ENCODE measurements at regions not wholly inside any gene's neighbourhood (a gene's known extent, or its start where the extent isn't known, plus 50 kb on each side); places are given as distances from the start of the nearest gene placed in this dataset.

GRCh38 chr5:35383041-35383440 is 152.8 kb upstream of the PRLR start:
- H3K27ac ChIP-seq (ENCODE audit: insufficient read depth, low read length) = no peak overlapping the region
- H4K5ac ChIP-seq (ENCODE audit: low read depth, low read length) = no peak overlapping the region
- H3K18ac ChIP-seq (ENCODE audit: low read depth, low read length) = no peak overlapping the region
- no peak overlapping the region for H2BK20ac ChIP-seq (ENCODE audit: low read depth, low read length)
- H3K36me3 ChIP-seq (ENCODE audit: control insufficient read depth, insufficient read depth, low read length) = no peaks in the 10 kb centered on the region
- H3K4me2 ChIP-seq (ENCODE audit: low read depth, low read length) = no peak overlapping the region
- H3K27me3 ChIP-seq (ENCODE audit: control insufficient read depth, insufficient read depth, low read length) = no peaks in the 10 kb centered on the region
- no TSS peak for BruUV-seq (replicated peaks)
- H3K4me3 ChIP-seq (ENCODE audit: insufficient read depth, low read depth, low read length) = no peak overlapping the region
- no peak overlapping the region for H3K9ac ChIP-seq (ENCODE audit: low read depth, low read length)
- ATAC-seq (ENCODE audit: low read depth) (no peak), DNase-seq (no peak)
- POLR2A ChIA-PET (ENCODE audit: unreplicated experiment) = no interaction called here
- TF ChIP-seq BHLHE40 (IDR thresholded peaks at IDR 0.05; ENCODE audit: low read depth, low read length) = no peak
- no peak for TF ChIP-seq CEBPB (IDR thresholded peaks at IDR 0.05; ENCODE audit: low read depth, low read length)
- TF ChIP-seq MXI1 (IDR thresholded peaks at IDR 0.05; ENCODE audit: borderline replicate concordance, low read depth, low read length) = no peak
- no peak for TF ChIP-seq MAZ (IDR thresholded peaks at IDR 0.05; ENCODE audit: borderline replicate concordance, low read depth, low read length)
- TF ChIP-seq RAD21 (IDR thresholded peaks at IDR 0.05; ENCODE audit: low read length) = no peak
- TF ChIP-seq POLR2A (IDR thresholded peaks at IDR 0.05; ENCODE audit: low read depth, low read length) = no peak
- TF ChIP-seq, protein P1, sequence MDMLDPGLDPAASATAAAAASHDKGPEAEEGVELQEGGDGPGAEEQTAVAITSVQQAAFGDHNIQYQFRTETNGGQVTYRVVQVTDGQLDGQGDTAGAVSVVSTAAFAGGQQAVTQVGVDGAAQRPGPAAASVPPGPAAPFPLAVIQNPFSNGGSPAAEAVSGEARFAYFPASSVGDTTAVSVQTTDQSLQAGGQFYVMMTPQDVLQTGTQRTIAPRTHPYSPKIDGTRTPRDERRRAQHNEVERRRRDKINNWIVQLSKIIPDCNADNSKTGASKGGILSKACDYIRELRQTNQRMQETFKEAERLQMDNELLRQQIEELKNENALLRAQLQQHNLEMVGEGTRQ (IDR thresholded peaks at IDR 0.05; ENCODE audit: low read depth, low read length) = no peak
- no peak for TF ChIP-seq MAFK (IDR thresholded peaks at IDR 0.05; ENCODE audit: low read depth, low read length)
- no peak overlapping the region for H4K91ac ChIP-seq (ENCODE audit: insufficient read depth, low read depth, low read length)
- CTCF ChIA-PET = interaction anchor here (0.6 kb wide), 1 partner anchor 135 kb away, joined by 10 read pairs; no protein-coding TSS in a partner anchor
- no CpG with 5 or more reads among the region's 3 CpGs for WGBS, 2 experiments (ENCODE audit: extremely low coverage in 2 of 2, insufficient read length in 1 of 2)
- no peak overlapping the region for H2BK5ac ChIP-seq (ENCODE audit: low read depth, low read length, poor library complexity, severe bottlenecking)
- in situ Hi-C loops (cut with MboI; ENCODE audit: low sequenced_read_pairs) (no loop called here), dilution Hi-C loops (cut with HindIII; ENCODE audit: low sequenced_read_pairs, unreplicated experiment) (no loop called here), intact Hi-C loops (cut with micrococcal nuclease) (no loop called here)
- no peaks in the 10 kb centered on the region for H3K9me3 ChIP-seq (ENCODE audit: control insufficient read depth, insufficient read depth, low read length)
- no peaks in the 10 kb centered on the region for H3K4me1 ChIP-seq (ENCODE audit: control insufficient read depth, insufficient read depth, low read length)
- H3K9me1 ChIP-seq (ENCODE audit: insufficient read depth, low read length) = no peaks in the 10 kb centered on the region
- H3K56ac ChIP-seq (ENCODE audit: extremely low read depth, insufficient read depth, low read length) = no peak overlapping the region
- H3K4ac ChIP-seq (ENCODE audit: low read depth, low read length) = no peak overlapping the region
- H4K8ac ChIP-seq (ENCODE audit: low read depth in 2 of 2, low read length in 2 of 2) = no peak overlapping the region
- H3K14ac ChIP-seq (replicated peaks; ENCODE audit: low read depth, low read length) = no peak overlapping the region
- no peak overlapping the region for H3K23ac ChIP-seq (ENCODE audit: low read depth, low read length)
- no peak overlapping the region for H2AK5ac ChIP-seq (ENCODE audit: low read depth, low read length)
- no peaks in the 10 kb centered on the region for H3K79me1 ChIP-seq (ENCODE audit: low read depth in 1 of 2, low read length in 2 of 2)
- no peaks in the 10 kb centered on the region for H4K20me1 ChIP-seq (ENCODE audit: insufficient read depth, low read length)
- H2BK15ac ChIP-seq (ENCODE audit: low read depth, low read length) = no peak overlapping the region
- H2AFZ ChIP-seq (replicated peaks; ENCODE audit: low read length, poor library complexity) = no peak overlapping the region
- no peak overlapping the region for H2AK9ac ChIP-seq (replicated peaks; ENCODE audit: low read depth, low read length, poor library complexity)
- H2BK120ac ChIP-seq (ENCODE audit: low read depth, low read length) = no peak overlapping the region

All from IMR-90 (cell line).